ENCODE measurements at regions not wholly inside any gene's neighbourhood (a gene's known extent, or its start where the extent isn't known, plus 50 kb on each side); places are given as distances from the start of the nearest gene placed in this dataset.

DNA sequence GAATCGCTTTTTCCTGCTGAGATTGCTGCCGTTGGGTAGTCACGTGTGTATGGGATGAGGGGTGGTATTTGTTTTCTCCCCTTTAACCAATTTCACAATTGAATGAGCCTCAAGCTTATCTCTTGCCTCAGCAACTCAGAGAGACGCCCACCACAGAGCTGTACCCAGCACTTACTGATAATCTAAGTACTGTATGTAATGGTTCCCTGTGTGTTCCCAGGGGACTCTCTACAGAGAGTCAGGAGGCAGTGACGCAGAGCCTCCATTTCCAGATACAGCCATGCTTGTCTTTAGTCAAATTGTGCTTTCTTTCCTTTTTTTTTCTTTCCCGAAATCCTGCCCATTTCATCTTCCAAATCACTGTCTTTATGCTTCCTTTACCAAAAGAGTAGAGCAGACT lies 1102.1 kb upstream of the KLHL29 start:
- no peak for DNase-seq

- DNase-seq, result no peak
Observed at GRCh38 chr2:22283436-22283835, 1101.5 kb upstream of the KLHL29 start.

DNA sequence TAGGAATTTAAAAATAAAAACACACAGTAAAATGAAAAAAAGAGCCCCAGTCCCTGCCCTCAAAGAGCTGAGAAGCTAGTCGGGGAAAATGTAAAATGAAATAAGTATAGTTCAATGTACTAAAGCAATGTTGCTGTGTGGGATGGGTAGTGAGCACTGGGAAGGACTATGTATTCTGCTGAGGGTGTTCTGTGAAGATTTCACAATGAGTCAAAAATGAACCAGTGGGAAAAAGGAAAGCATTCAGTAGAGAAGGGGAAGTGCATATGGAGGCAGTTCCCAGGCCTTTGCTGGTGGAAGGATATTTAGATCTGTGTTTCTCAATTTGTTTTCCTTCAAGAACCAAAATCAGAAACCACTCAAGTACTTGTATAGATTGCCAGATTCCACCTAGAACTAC lies 1094.7 kb upstream of the KLHL29 start:
- no peak for DNase-seq

GRCh38 chr2:22290909-22291473 lies 1094.0 kb upstream of the KLHL29 start:
- DNase-seq, result no peak

DNA sequence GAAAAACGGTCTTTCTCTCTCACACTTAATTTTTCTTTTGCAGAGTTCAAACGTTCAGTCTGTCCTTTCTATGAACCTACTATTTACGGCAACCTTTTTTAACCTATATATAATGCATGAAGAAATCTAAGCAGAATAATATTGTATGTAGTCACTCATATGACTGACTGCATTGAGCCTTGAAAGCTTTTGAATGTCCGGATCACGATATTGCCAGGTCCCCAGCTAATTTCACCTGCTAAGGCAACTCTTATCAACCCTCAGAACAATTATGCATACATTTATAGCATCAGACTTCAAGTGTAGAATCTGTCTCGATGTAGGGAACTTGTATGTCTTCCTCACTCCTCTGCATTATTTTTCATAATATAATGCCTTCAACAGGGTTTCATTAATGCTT lies 1083.8 kb upstream of the KLHL29 start:
- no peak for DNase-seq

DNA sequence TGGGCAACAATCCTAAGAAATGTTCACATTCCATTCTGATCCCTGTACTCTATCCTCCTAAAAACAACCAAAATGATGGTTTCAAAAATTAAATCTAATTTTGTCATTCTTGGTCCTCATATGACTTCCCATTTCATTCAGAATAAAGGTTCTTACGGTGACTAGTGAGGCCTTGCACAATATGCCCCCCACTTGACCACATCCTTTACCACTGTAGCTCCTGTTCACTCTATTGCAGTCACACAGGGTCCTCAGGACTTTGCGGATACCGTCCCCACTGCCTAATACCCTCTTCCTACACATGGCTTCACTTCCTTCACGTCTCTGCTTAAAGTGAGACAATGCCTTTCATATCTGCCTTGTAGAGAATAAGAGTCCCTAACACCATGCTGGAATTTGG lies 1058.7 kb upstream of the KLHL29 start:
- no peak for DNase-seq

GRCh38 chr2:22329211-22330154 lies 1055.5 kb upstream of the KLHL29 start:
- DNase-seq, result peak; percentile 89

DNA sequence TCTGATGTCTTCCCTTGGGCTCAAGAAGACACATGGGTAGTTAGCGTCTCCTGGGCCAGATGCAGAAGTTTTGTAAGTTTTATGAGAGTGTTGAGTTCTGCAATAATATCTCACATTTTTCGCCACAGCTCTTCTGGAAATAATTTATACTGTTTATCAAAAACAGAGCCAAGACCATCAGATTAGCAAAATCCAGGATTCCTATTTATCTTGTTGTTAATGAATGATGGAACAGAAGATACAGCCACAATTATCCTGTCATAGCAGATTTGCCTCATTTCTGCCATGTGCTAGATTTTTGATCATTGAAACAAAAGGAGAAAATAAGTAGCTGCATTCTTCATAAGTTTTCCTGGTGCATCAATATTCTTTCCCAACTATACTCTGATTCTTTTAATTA lies 1048.6 kb upstream of the KLHL29 start:
- no peak for DNase-seq

DNA sequence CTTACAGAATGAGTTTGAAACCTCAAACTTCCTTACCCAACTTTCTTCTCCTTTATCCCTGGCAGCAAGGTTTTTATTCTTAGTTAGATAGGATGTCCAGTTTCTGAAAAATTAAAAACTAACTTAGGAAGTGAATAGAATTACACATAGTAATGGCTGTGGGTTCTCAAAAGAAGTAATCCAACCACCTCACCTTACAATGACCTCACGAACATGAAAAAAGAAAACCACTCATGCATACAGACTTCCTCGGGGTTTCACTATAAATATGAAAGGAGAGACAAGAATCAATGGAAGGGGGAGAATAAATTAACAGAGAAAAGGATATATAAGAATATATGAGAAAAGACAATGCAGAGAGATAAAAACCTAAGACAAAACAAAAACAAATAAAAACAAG lies 1044.3 kb upstream of the KLHL29 start:
- no peak for DNase-seq

DNA sequence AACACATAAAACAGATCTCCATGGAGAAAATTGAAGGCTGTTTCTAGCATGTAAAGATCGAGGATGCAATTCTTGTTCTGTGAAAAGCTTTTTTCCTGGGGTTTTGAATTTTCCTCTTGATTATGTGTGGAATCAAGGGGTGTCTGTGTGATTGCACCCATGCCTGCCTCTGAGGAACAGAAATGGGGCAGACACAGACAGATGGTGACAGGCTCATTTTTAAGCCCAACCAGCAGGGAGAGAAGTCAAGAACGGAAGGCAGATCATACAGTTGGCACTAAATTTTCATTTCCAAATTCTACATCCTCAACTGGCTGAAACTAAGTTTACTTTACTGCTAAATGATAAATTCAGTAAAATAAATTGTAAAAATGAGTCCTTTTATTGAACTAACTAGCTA lies 1037.7 kb upstream of the KLHL29 start:
- no peak for DNase-seq

- DNase-seq, result no peak
Observed at GRCh38 chr2:22350621-22351020, 1034.4 kb upstream of the KLHL29 start.

DNA sequence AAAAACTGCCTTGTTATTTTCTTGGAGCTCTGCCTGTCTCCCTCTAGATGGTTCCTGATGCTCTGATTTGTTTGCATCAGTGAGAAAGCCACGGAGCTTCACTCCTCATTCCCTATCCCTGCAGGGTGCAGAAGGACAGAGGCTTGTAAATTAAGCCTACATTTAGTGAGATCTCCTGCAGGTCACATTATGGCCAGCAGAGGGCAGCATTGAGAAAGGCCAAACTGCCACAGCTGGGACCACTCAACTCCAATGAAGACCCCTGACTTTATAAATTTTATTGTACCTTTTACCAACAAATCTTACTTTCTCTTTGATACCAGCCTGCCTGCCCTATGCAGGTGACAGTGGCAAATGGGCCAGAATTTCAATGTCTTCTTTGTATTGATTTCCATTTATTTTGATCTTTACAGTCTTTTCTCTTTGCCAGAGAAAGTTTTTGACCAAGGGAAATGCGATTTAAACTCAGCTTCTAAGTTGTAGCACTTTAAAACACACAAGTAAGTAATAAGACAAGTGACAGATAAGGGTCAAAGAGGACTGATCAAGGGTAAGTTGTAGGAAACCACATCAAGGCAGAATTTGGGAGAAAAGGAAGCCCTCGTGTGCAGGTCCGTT lies 1029.1 kb upstream of the KLHL29 start:
- peak; percentile 7 to 8 for DNase-seq

DNA sequence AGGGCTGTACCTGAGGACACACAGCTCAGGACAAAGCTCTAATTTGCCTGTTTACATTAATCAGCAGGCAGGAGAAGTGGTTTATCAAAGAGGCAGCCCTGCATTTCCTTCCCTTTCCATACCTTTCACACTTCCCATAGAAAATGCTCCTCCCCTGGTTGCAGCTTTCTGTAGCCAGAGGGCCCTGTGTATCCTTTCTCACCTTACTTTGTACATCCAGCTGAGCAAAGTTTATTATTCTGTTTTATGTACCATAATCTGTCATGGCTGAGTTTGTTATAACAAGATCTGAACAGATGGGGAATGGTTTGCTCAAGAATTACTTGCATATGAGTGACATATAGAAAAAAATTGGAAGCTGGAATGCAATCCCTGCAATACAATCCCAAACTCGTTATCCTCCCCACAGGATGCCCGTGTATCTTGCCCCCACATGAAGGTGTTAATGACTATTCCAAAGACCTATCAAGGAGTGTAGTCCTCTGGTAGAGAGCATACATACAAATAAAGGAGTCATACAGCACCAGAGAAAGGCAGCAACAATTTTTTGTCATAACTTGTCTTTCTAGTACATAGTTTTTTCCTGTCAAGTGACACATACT lies 1025.8 kb upstream of the KLHL29 start:
- DNase-seq, result no peak

- no peak for DNase-seq
Observed at GRCh38 chr2:22360735-22361374, 1024.1 kb upstream of the KLHL29 start.

GRCh38 chr2:22361571-22361970 lies 1023.4 kb upstream of the KLHL29 start:
- no peak for DNase-seq

DNA sequence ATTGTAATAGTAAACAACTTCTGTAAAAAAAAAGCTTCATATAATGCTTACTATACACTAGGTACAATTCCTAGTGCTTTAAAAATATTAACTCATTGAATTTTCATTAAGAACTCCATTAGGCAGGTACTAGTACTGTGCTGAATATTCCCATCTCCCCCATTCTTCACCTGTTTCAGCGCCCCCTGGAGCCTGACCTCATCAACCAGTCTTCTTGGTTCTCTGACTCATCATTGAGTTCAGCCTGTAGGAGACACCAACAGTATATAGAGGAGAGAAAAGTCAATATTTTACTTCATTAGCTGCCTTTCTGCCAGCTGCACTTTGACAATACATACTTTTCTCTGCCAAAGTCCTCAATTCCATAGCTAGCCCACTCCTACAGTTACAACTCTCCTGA lies 1009.9 kb upstream of the KLHL29 start:
- peak in 1 of 2 experiments; percentile 25 for DNase-seq

DNA sequence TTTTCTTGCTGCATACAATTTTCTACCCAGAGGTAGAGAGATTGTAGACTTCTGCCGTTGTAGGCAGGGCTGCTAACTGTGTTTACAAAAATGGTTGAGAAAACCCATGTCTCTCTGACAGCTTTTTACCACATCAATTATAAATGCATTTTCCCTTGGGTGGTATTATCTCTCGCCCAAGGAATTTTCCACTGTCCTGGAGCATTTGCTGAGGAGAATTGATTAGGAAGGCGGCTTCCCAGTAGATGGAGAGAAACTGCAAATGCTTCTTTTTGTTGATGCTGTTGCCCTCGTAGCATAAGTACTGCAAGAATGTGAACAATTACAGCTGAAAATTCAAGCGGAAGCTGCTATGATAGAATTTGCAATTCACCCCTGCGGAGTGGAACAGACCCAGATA lies 1007.7 kb upstream of the KLHL29 start:
- no peak for DNase-seq

GRCh38 chr2:22382479-22383169 lies 1002.4 kb upstream of the KLHL29 start:
- DNase-seq, result no peak

DNA sequence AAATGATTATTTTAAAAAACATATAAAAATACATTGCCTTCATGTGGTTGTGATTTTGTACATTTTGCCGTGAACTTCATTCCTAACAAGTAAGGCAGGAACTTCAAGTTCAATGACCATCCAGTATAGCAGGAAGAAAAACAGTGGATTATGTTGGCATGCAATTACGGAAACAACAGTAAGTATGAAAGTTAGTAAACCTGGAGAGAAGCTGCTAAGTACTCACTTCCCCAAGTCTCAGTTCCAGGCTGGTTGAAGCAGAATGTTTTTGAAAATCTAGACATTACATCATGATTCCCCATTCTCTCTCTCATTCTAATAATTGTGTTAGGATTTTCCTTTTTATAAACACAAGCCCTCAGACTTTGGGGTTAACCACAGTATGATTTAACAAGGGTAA lies 987.1 kb upstream of the KLHL29 start:
- no peak for DNase-seq

- DNase-seq, result no peak
Observed at GRCh38 chr2:22403748-22404147, 981.2 kb upstream of the KLHL29 start.

GRCh38 chr2:22406625-22407024 lies 978.4 kb upstream of the KLHL29 start:
- no peak for DNase-seq

DNA sequence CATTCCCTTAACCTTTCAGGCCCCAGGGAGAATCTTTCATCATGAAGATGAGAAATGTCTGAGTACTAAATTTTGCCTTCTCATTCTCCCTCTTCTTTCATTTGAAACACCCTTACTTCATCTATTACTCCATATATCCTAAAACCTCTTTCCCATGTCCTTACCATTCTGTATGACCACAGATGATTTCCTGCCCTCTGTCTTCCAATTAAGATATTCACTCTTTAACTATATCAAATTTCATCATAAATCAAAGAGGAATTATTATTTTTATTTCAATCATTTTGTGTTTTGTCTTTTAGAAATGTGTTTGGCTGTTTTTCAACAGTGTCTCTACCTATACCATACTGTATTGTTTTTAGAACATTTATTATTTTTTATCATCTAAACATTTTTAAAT lies 964.9 kb upstream of the KLHL29 start:
- no peak for DNase-seq

- DNase-seq, result no peak
Observed at GRCh38 chr2:22442051-22442450, 942.9 kb upstream of the KLHL29 start.
